MG63 (cell line): ENCODE measurements at regions not wholly inside any gene's neighbourhood (a gene's known extent, or its start where the extent isn't known, plus 50 kb on each side); places are given as distances from the start of the nearest gene placed in this dataset.
"Not testable (repeated sequence)": the region's sequence is repeated elsewhere in the genome, so short reads cannot be mapped to it uniquely, and the experiment has no call there.

ENCODE experiments used
- DNase-seq: peaks from one replicate; pipeline ENCODE4 v3.0.0-alpha.2; 2020
- H3K27me3 ChIP-seq: fragments of 250-450 bp; sonication (Bioruptor Pico); 2 replicates; pipeline ENCODE4 v1.5.1; 2020; ENCODE audit warnings: mild to moderate bottlenecking, moderate library complexity
- H3K36me3 ChIP-seq: fragments of 250-450 bp; sonication (Bioruptor Pico); 2 replicates; pipeline ENCODE4 v1.5.1; 2020; ENCODE audit warnings: mild to moderate bottlenecking, moderate library complexity
- H3K4me3 ChIP-seq: fragments of 250-450 bp; sonication (Bioruptor Pico); 2 replicates; pipeline ENCODE4 v1.5.1; 2020; ENCODE audit warnings: mild to moderate bottlenecking, moderate library complexity
- H3K9me3 ChIP-seq: fragments of 250-450 bp; sonication (Bioruptor Pico); 2 replicates; pipeline ENCODE4 v1.5.1; 2020; ENCODE audit warnings: mild to moderate bottlenecking, moderate library complexity

GRCh38 chr1:199029855-199030254, 391.0 kb downstream of the PTPRC start:
- Histone ChIP-seq H3K36me3 (no peaks in the 10 kb centered on the region), H3K27me3 (no peaks in the 10 kb centered on the region), H3K9me3 (no peaks in the 10 kb centered on the region), H3K4me3 (no peak overlapping the region)
- no peak for DNase-seq

- H3K27me3 ChIP-seq, H3K36me3 ChIP-seq, H3K4me3 ChIP-seq, H3K9me3 ChIP-seq, DNase-seq: not testable (repeated sequence)
Measured at GRCh38 chr1:199030541-199030940, 391.7 kb downstream of the PTPRC start.

GRCh38 chr1:199031170-199031569, 392.3 kb downstream of the PTPRC start:
- H3K36me3 ChIP-seq, H3K27me3 ChIP-seq, H3K9me3 ChIP-seq, DNase-seq, H3K4me3 ChIP-seq: not testable (repeated sequence)

- not testable (repeated sequence) for H3K36me3 ChIP-seq, H3K9me3 ChIP-seq, H3K27me3 ChIP-seq, DNase-seq, H3K4me3 ChIP-seq
Measured at GRCh38 chr1:199032479-199032878, 393.6 kb downstream of the PTPRC start.

GRCh38 chr1:199033661-199034060, 394.8 kb downstream of the PTPRC start:
- Histone ChIP-seq H3K36me3 (no peaks in the 10 kb centered on the region), H3K4me3 (no peak overlapping the region), H3K9me3 (no peaks in the 10 kb centered on the region), H3K27me3 (no peaks in the 10 kb centered on the region)
- no peak for DNase-seq

GRCh38 chr1:199038156-199038555, 399.3 kb downstream of the PTPRC start:
- no peak for DNase-seq
- Histone ChIP-seq H3K36me3 (no peaks in the 10 kb centered on the region), H3K9me3 (no peaks in the 10 kb centered on the region), H3K4me3 (no peak overlapping the region), H3K27me3 (no peaks in the 10 kb centered on the region)

- H3K4me3 ChIP-seq = no peak overlapping the region
Measured at GRCh38 chr1:199040076-199040905, 401.5 kb downstream of the PTPRC start.

GRCh38 chr1:199041173-199041914, 402.5 kb downstream of the PTPRC start:
- Histone ChIP-seq H3K4me3 (no peak overlapping the region), H3K27me3 (no peaks in the 10 kb centered on the region), H3K36me3 (no peaks in the 10 kb centered on the region), H3K9me3 (no peaks in the 10 kb centered on the region)
- no peak for DNase-seq

More at GRCh38 chr1:199040076-199040905, 401.5 kb downstream of the PTPRC start:
- no peaks in the 10 kb centered on the region for H3K27me3 ChIP-seq
- no peaks in the 10 kb centered on the region for H3K36me3 ChIP-seq
- no peaks in the 10 kb centered on the region for H3K9me3 ChIP-seq
- DNase-seq = no peak

GRCh38 chr1:199042193-199042592, 403.4 kb downstream of the PTPRC start:
- no peaks in the 10 kb centered on the region for H3K27me3 ChIP-seq
- no peak overlapping the region for H3K4me3 ChIP-seq
- H3K9me3 ChIP-seq = no peaks in the 10 kb centered on the region
- DNase-seq = no peak
- no peaks in the 10 kb centered on the region for H3K36me3 ChIP-seq

- no peaks in the 10 kb centered on the region for H3K27me3 ChIP-seq
- H3K36me3 ChIP-seq = no peaks in the 10 kb centered on the region
- DNase-seq = no peak
- H3K9me3 ChIP-seq = peaks cover 3% of the 10 kb centered on the region; the same call in 1 of the 2 replicates
- H3K4me3 ChIP-seq = no peak overlapping the region
Measured at GRCh38 chr1:199044191-199044590, 405.4 kb downstream of the PTPRC start.

- no peaks in the 10 kb centered on the region for H3K36me3 ChIP-seq
- no peak for DNase-seq
- peaks cover 3% of the 10 kb centered on the region; the same call in 1 of the 2 replicates for H3K9me3 ChIP-seq
- H3K4me3 ChIP-seq = no peak overlapping the region
- no peaks in the 10 kb centered on the region for H3K27me3 ChIP-seq
Measured at GRCh38 chr1:199046618-199047017, 407.8 kb downstream of the PTPRC start.

GRCh38 chr1:199054694-199055093, 415.9 kb downstream of the PTPRC start:
- H3K9me3 ChIP-seq = no peaks in the 10 kb centered on the region
- no peak overlapping the region for H3K4me3 ChIP-seq
- no peaks in the 10 kb centered on the region for H3K27me3 ChIP-seq
- no peaks in the 10 kb centered on the region for H3K36me3 ChIP-seq
- peak; percentile 6 for DNase-seq

GRCh38 chr1:199057322-199057721, 418.5 kb downstream of the PTPRC start:
- H3K4me3 ChIP-seq = no peak overlapping the region
- no peaks in the 10 kb centered on the region for H3K27me3 ChIP-seq
- H3K36me3 ChIP-seq = no peaks in the 10 kb centered on the region
- H3K9me3 ChIP-seq = no peaks in the 10 kb centered on the region
- no peak for DNase-seq

GRCh38 chr1:199058281-199058680, 419.4 kb downstream of the PTPRC start:
- no peak overlapping the region for H3K4me3 ChIP-seq
- no peak for DNase-seq
- no peaks in the 10 kb centered on the region for H3K27me3 ChIP-seq
- no peaks in the 10 kb centered on the region for H3K9me3 ChIP-seq
- H3K36me3 ChIP-seq = no peaks in the 10 kb centered on the region

GRCh38 chr1:199064971-199065370, 426.1 kb downstream of the PTPRC start:
- H3K27me3 ChIP-seq = no peaks in the 10 kb centered on the region
- H3K4me3 ChIP-seq = no peak overlapping the region
- DNase-seq = peak; percentile 23
- H3K9me3 ChIP-seq = no peaks in the 10 kb centered on the region
- H3K36me3 ChIP-seq = no peaks in the 10 kb centered on the region

- Histone ChIP-seq H3K9me3 (no peaks in the 10 kb centered on the region), H3K4me3 (no peak overlapping the region), H3K36me3 (no peaks in the 10 kb centered on the region), H3K27me3 (no peaks in the 10 kb centered on the region)
- DNase-seq = no peak
Measured at GRCh38 chr1:199067483-199067882, 428.6 kb downstream of the PTPRC start.

- Histone ChIP-seq H3K4me3 (no peak overlapping the region), H3K36me3 (no peaks in the 10 kb centered on the region), H3K27me3 (no peaks in the 10 kb centered on the region), H3K9me3 (no peaks in the 10 kb centered on the region)
- no peak for DNase-seq
Measured at GRCh38 chr1:199071080-199071479, 432.2 kb downstream of the PTPRC start.

- Histone ChIP-seq H3K36me3 (no peaks in the 10 kb centered on the region), H3K27me3 (no peaks in the 10 kb centered on the region), H3K4me3 (no peak overlapping the region), H3K9me3 (no peaks in the 10 kb centered on the region)
- DNase-seq = no peak
Measured at GRCh38 chr1:199073166-199073565, 434.3 kb downstream of the PTPRC start.
